ENCODE measurements at regions not wholly inside any gene's neighbourhood (a gene's known extent, or its start where the extent isn't known, plus 50 kb on each side); places are given as distances from the start of the nearest gene placed in this dataset.

DNA sequence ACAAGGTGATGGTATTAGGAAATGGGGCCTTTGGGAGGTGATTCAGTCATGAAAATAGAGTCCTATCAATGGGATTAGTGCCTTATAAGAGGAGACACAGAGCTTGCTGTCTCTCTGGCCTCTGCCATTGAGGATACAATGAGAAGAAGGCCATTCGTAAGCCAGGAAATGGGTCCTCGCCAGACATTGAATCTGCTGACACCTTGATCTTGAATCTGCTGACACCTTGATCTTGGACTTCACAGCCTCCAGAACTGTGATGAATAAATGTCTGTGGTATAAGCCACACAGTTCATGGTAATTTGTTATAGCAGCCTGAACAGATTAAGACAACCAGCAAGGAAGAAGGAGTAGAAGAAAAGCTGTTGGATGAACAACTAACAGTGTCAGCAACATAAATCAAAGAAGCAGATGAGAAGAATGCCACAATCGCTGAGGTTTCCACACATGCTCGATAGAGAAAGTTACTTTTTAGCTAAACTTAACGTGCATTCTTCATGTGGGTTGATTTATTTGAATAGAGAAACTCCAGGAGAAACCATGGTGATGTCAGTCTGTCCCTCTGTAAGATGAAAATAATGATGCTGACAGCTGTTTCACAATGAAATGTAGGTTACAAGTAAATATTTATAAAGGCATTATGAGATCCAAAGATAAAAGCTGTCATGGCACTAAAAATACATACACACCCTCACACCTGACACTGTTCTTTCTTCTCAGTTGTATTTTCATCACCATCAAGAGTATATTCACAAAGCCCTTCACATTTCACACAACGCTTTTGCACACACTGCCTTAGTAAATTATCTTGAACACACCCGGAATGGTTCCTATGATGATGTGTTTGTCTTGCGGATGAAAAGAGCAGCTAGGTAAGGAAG is 153.7 kb upstream of the NCK2 start:
- no peak for DNase-seq

DNA sequence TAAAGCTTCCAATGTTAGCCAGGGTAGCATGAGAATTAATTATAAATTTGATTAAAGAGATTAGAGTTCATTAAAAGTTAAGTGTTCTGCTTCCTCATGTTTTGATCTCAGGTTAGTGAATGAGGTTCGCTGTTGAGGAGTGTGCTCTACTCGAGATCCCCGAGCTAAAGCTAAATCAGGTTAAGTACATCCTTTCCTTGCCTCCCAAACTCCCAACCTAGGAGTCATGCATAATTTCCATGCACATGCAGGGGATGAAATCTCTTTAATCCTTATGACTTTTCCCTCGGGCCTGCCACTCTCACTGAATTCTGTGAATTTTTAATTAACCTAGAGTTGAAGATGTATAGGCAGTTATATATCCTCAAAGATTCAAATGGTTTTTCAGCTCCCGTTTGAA is 156.1 kb upstream of the NCK2 start:
- no peak for DNase-seq

DNA sequence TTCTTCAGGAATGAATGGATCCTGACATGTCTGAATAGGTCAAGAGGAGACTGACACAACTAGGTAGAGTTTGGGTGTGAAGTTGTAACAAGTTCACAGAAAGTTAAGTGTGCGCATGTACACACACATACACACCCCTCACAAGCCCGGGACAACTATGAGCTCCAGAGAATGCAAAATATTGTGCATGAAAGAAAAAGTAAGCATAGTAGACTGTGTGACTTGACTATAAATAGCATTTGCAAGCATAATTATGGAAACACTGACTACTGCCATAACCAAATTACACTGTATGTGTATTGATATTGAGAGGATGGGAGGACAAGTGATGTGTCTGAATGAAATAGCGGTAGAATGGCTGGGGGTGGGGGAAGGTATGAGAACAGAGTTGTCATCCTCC is 157.1 kb upstream of the NCK2 start:
- no peak for DNase-seq

- DNase-seq: no peak
Measured at GRCh38 chr2:105584435-105585010, 160.2 kb upstream of the NCK2 start.

DNA sequence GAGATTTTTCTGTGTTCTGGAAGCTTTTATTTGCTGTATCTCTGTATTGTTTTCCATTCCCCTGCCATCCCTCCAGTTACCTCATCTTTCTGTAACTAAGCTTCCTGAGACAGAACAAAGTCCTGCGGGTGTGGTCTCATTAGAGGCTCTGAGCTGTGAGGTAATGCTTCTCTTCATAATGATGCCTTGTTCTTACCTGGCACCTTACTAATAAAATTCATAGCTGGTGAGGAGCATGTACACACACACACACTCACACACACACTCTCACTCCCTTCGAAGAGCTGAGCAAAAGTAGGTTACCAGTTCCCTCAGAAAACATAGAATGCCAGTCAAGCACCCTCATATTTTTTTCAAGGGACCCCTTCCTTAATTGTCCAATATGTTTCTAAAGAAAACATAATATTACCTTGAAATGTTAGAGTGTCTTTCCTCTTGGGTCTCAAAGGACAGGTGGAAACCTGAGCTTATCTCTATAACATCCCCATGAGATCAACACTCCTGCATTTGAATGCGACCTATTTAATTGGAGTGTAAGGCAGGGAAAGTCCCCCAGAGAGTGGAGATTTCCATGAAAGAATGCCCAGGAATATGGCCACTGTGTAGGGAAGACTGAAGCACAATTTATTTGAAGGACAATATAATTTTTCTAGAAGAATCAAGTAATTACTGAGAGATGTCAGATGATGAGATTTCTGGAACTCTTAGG is 161.6 kb upstream of the NCK2 start:
- DNase-seq: no peak

DNA sequence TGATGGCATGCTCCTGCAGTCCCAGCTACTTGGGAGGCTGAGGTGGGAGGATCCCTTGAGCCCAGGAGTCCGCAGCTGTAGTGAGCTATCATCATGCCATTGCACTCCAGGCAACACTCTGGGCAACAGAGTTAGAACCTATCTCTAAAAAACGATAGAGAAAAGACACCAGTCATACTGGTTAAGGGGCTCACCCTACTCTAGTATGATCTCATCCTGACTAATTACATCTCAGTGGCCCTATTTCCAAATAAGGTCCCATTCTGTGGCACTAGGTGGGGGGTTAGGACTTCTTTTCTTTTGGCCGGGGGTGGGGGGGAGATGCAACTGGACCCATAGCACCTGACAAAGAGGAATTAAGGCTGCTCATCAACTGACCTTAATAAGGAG is 163.2 kb upstream of the NCK2 start:
- DNase-seq: no peak

GRCh38 chr2:105580870-105581554 is 163.7 kb upstream of the NCK2 start:
- DNase-seq: no peak

GRCh38 chr2:105580216-105580615 is 164.5 kb upstream of the NCK2 start:
- DNase-seq: no peak

GRCh38 chr2:105578166-105578565 is 166.5 kb upstream of the NCK2 start:
- no peak for DNase-seq

DNA sequence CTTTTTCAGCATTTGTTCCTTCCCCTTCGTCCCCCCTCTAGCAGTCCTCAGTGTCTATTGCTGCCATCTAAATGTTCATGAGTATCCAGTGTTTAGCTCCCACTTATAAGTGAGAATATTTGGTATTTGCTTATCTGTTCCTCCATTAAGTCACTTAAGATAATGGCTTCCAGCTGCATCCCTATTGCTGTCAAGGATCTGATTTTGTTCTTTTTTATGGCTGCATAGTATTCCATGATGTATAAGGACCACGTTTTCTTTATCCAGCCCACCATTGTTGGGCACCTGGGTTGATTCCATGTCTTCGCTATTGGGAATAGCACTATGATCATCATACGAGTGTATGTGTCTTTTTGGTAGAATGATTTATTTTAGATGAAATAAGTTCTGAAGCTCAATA is 166.9 kb upstream of the NCK2 start:
- DNase-seq: no peak

DNA sequence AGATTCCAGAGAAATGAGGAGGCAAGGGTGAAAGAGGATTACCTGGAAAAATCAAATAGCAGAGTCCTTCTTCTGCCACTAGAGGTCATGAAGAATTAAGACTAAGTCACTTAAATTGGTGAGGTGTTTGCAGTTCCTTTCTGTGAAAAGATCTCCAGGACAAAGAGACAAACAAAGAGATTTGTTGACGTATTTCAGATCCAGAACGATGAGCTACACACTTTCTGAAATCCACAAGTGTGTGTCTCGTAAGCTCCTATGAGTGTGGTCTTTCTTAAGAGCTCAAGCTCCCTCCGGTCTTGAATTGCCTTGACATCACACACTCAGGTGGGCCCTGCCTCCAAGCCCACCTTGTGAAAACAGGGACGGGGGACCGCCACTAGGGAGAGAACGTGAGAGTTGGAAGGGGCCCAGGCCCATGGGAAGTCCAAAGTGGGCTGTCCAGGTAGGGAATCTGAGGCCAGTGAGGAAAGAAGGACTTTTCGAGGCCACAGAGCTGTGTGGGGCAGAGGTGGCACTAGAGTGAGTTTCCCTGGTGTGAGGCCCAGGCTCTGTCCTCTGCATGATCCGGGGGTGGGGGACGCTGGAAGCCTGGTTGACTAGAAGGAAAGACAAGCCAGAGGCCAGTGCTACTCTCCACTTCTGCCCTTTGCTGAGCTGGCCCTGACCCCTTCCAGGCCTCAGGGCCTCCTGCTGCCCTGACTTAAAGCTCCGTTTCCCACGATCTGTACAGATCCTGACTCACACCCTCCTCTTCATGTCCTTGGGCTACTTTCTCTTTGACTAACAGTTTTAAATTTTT is 168.1 kb upstream of the NCK2 start:
- DNase-seq: no peak

DNA sequence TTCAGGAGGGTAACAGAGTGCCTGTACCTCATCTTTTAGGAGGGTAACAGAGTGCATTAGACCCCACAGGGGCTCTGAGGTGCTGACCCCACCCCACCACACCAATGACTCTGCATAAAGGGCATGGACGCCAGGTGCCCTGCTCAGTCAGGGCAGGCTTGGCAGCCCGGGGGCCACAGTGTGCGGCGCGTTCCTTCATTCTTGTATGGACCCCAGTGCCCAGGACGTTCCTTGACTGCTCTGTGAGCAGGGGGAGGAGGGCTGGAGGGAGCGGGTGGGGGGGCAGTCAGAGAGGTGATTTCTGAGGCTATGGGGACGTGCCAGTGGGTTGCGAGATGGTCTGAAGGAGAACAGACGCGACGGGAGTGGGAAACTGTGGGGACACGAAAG is 168.7 kb upstream of the NCK2 start:
- no peak for DNase-seq

GRCh38 chr2:105575499-105576025 is 169.2 kb upstream of the NCK2 start:
- DNase-seq: no peak

DNA sequence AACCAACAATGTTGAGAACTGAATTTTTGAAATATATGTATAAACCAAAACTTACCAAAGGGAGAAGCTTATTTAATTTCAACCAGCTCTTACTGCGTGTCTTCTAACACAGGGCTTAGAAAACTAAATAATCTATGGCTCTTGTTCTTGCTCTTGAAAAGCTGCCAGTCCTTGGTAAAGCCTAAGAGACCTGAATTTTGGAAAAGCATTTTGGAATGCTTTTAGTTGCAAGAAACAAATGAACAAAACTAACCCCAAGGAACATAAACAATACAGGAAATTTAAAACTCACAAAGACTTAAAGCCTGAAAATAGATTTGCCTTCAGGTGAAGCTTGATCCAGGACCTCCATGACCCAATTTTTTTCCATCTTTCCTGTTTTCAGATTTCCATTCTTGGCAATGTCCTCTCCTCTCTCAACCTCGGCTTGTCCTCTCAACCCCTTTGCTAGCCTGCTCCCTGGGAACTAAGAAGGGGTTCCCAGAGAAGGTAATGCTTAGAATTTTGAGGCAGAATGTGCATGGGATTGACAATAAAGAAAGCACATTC is 169.8 kb upstream of the NCK2 start:
- no peak for DNase-seq

DNA sequence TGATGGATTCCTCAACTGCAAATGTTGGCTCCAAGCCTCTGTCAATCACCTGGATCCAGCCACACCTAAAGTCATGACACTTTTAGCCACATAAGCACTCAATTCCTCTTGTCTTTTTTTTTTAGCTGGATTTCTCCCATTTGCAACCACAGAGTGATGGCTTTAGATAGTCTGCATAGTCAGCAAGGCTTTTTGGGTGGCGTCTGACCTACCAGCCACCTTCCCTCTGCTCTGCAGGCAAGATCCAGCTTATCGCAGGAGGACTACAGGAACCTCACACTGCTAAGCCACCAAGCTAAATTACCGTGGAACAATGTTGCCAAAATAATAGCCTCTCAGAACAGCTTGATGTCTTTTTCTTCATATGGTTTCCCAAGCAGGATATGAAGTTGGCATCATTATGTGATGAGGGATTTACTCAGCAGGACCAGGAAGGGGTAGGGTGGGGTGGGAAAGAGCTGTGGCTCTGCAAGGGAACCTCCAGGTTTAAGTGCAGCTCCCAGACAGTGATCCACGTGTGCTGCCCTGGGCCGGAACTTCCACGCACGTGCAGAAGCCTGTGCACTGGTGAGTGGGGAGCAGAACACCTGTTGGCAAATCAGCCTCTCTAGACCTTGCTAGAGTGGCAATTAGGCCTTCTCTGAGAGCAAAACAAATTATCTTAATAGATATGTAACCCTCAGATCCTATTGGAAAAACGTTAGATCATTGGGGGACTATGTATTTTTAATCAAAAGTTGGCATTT is 170.6 kb upstream of the NCK2 start:
- DNase-seq: no peak

- no peak for DNase-seq
Measured at GRCh38 chr2:105573490-105573889, 171.2 kb upstream of the NCK2 start.

DNA sequence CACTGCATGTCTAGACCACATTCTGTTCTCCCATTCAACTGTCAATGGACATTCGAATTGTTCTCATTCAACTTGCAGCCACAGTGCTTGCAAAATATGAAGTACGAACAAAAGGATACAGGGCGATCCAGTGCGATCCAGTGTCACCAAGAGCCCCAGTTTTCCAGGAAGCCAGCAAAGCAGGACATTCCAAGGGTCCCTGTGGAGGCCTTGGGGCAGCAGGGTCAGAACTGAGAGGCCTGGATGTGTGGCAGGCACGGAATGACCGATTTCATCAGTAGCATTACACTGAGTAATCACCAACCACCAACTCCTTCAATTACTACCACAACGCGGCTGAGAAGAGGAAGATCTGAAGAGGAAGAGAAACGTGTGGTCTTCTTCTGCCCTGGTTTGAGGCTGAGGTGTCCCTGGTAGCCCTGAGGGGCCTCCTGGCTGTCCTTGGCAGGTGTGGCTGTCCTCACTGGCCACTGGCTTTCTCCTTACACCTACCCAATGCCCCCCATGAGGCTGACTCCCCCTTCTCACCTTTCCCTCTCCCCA is 172.7 kb upstream of the FHL2 start:
- no peak for DNase-seq

- DNase-seq: no peak
Measured at GRCh38 chr2:105570757-105571156, 171.9 kb upstream of the FHL2 start.

GRCh38 chr2:105570326-105570725 is 171.5 kb upstream of the FHL2 start:
- no peak for DNase-seq

DNA sequence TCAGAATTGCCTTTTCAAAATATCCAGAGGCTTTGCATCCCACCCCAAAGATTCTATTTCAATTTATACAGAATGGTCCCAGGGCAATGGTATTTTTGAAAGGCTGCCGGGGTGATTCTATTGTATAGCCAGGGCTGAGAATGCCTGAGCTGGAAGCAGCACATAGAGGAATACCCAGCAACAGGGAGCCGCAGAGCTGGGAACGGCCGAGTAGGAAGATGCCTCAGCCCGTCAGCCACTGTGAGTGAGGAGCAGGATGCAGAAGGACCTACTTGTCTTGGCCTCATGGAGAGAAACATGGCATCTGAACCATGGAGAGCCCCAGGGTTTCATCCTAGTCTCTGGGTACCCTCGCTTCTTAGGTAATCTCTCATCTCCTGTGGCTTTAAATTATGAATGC is 170.8 kb upstream of the FHL2 start:
- DNase-seq: no peak

GRCh38 chr2:105567996-105568494 is 169.2 kb upstream of the FHL2 start:
- DNase-seq: no peak
